Suprapubic skin (tissue), 4 donors: ENCODE measurements at regions not wholly inside any gene's neighbourhood (a gene's known extent, or its start where the extent isn't known, plus 50 kb on each side); places are given as distances from the start of the nearest gene placed in this dataset.

Source experiments
- DNase-seq, 2 donors: peaks; one replicate each; pipeline ENCODE4 v3.0.0-alpha.2; 2019; ENCODE audit warnings: low spot score in 2 of 2
- H3K27ac ChIP-seq: fragments of 200-600 bp; sonication (generic); one replicate; pipeline ENCODE4 v1.5.1; 2019
- H3K27me3 ChIP-seq: fragments of 200-600 bp; sonication (generic); one replicate; pipeline ENCODE4 v1.5.1; 2019
- H3K36me3 ChIP-seq: fragments of 200-600 bp; sonication (generic); one replicate; pipeline ENCODE4 v1.5.1; 2019
- H3K4me1 ChIP-seq: fragments of 200-600 bp; sonication (generic); one replicate; pipeline ENCODE4 v1.5.1; 2019
- H3K4me3 ChIP-seq: fragments of 200-600 bp; sonication (generic); one replicate; pipeline ENCODE4 v1.5.1; 2019; ENCODE audit warnings: mild to moderate bottlenecking
- H3K9me3 ChIP-seq: fragments of 200-600 bp; sonication (generic); one replicate; pipeline ENCODE4 v1.5.1; 2019
- CTCF ChIP-seq, 2 donors: fragments of 200-600 bp in 1 of 2; fragments of 450-650 bp in 1 of 2; sonication (generic) in 1 of 2; IDR thresholded peaks; one replicate each; pipeline ENCODE4 v1.5.1; 2016 to 2019; ENCODE audit warnings: antibody characterized with exemption in 2 of 2, mild to moderate bottlenecking in 1 of 2, moderate library complexity in 1 of 2
- EP300 ChIP-seq: sonication (generic); formaldehyde crosslinking; IDR thresholded peaks from one replicate; pipeline ENCODE4 v1.6.1; 2017; ENCODE audit warnings: antibody characterized with exemption
- POLR2A ChIP-seq, 2 donors: fragments of 450-650 bp; IDR thresholded peaks; one replicate each; pipeline ENCODE4 v1.6.1; 2017; ENCODE audit warnings: antibody characterized with exemption in 2 of 2, mild to moderate bottlenecking in 2 of 2, moderate library complexity in 2 of 2
- POLR2AphosphoS5 ChIP-seq, 3 donors: sonication (generic); formaldehyde crosslinking; IDR thresholded peaks; one replicate each; pipeline ENCODE4 v1.6.1; 2017; ENCODE audit warnings: antibody characterized with exemption in 3 of 3
- WGBS: methylation state at CpG from one replicate; pipeline ENCODE4 v1.1.5; 2018; 5-methylcytosine and 5-hydroxymethylcytosine counted together

GRCh38 chr4:10856271-10856782 lies 171.8 kb upstream of the CLNK start:
- DNase-seq, result no peak
- no peak for TF ChIP-seq POLR2AphosphoS5 (IDR thresholded peaks at IDR 0.05)
- no peak for TF ChIP-seq EP300
- TF ChIP-seq POLR2A (IDR thresholded peaks at IDR 0.05), result no peak
- TF ChIP-seq CTCF (IDR thresholded peaks at IDR 0.05), result no peak
- Histone ChIP-seq H3K27ac (no peak overlapping the region), H3K4me1 (no peaks in the 10 kb centered on the region), H3K36me3 (no peaks in the 10 kb centered on the region), H3K9me3 (no peaks in the 10 kb centered on the region), H3K4me3 (no peak overlapping the region), H3K27me3 (no peaks in the 10 kb centered on the region)

- DNase-seq, result no peak
- no peaks in the 10 kb centered on the region for H3K27me3 ChIP-seq
- TF ChIP-seq POLR2AphosphoS5 (IDR thresholded peaks at IDR 0.05), result no peak
- no peak for TF ChIP-seq CTCF (IDR thresholded peaks at IDR 0.05)
- no peak for TF ChIP-seq EP300
- TF ChIP-seq POLR2A (IDR thresholded peaks at IDR 0.05), result no peak
- no peaks in the 10 kb centered on the region for H3K4me1 ChIP-seq
- H3K9me3 ChIP-seq, result no peaks in the 10 kb centered on the region
- H3K27ac ChIP-seq, result no peak overlapping the region
- H3K36me3 ChIP-seq, result no peaks in the 10 kb centered on the region
- H3K4me3 ChIP-seq, result no peak overlapping the region
- 86% methylated on average over 2 of the region's 2 CpGs for WGBS
Observed at GRCh38 chr4:10853196-10853595, 168.6 kb upstream of the CLNK start.

- H3K27me3 ChIP-seq, result no peaks in the 10 kb centered on the region
- WGBS, result 87% methylated on average over 4 of the region's 4 CpGs
- TF ChIP-seq CTCF (IDR thresholded peaks at IDR 0.05) (no peak), EP300 (no peak), POLR2AphosphoS5 (IDR thresholded peaks at IDR 0.05) (no peak), POLR2A (IDR thresholded peaks at IDR 0.05) (no peak)
- no peaks in the 10 kb centered on the region for H3K9me3 ChIP-seq
- DNase-seq, result no peak
- no peak overlapping the region for H3K27ac ChIP-seq
- H3K4me3 ChIP-seq, result no peak overlapping the region
- no peaks in the 10 kb centered on the region for H3K4me1 ChIP-seq
- H3K36me3 ChIP-seq, result no peaks in the 10 kb centered on the region
Observed at GRCh38 chr4:10841697-10842096, 157.1 kb upstream of the CLNK start.

GRCh38 chr4:10837151-10837550 lies 152.6 kb upstream of the CLNK start:
- H3K27ac ChIP-seq, result no peak overlapping the region
- H3K36me3 ChIP-seq, result no peaks in the 10 kb centered on the region
- 63% methylated on average over 3 of the region's 3 CpGs for WGBS
- no peaks in the 10 kb centered on the region for H3K4me1 ChIP-seq
- no peaks in the 10 kb centered on the region for H3K9me3 ChIP-seq
- DNase-seq, result no peak
- TF ChIP-seq CTCF (IDR thresholded peaks at IDR 0.05) (no peak), POLR2AphosphoS5 (IDR thresholded peaks at IDR 0.05) (no peak), EP300 (no peak), POLR2A (IDR thresholded peaks at IDR 0.05) (no peak)
- no peaks in the 10 kb centered on the region for H3K27me3 ChIP-seq
- H3K4me3 ChIP-seq, result no peak overlapping the region

GRCh38 chr4:10832806-10833628 lies 148.4 kb upstream of the CLNK start:
- Histone ChIP-seq H3K4me1 (no peaks in the 10 kb centered on the region), H3K36me3 (no peaks in the 10 kb centered on the region), H3K27ac (no peak overlapping the region), H3K27me3 (no peaks in the 10 kb centered on the region), H3K4me3 (no peak overlapping the region), H3K9me3 (no peaks in the 10 kb centered on the region)
- 64% methylated on average over 9 of the region's 9 CpGs for WGBS
- DNase-seq, result no peak
- TF ChIP-seq POLR2AphosphoS5 (IDR thresholded peaks at IDR 0.05) (no peak), POLR2A (IDR thresholded peaks at IDR 0.05) (no peak), CTCF (IDR thresholded peaks at IDR 0.05) (no peak), EP300 (no peak)
